NCI-H69 (cell line): ENCODE measurements at regions not wholly inside any gene's neighbourhood (a gene's known extent, or its start where the extent isn't known, plus 50 kb on each side); places are given as distances from the start of the nearest gene placed in this dataset.
A peak's percentile ranks its signal among the peaks of the same experiment; 100 is the strongest.

Experiments
- DNase-seq: peaks from one replicate; lab custom pipeline; 2025; lab: John Stamatoyannopoulos, UW

- DNase-seq: no peak
These were observed 520.4 kb downstream of the TBC1D22A start for GRCh38 chr22:47282851-47283250.

GRCh38 chr22:47282366-47282765 is 519.9 kb downstream of the TBC1D22A start:
- DNase-seq: no peak

- DNase-seq: peak; percentile 36
These were observed 519.0 kb downstream of the TBC1D22A start for GRCh38 chr22:47281126-47282106.

- DNase-seq: no peak
These were observed 517.9 kb downstream of the TBC1D22A start for GRCh38 chr22:47280301-47280700.

GRCh38 chr22:47279746-47280145 is 517.3 kb downstream of the TBC1D22A start:
- DNase-seq: no peak

- no peak for DNase-seq
These were observed 516.9 kb downstream of the TBC1D22A start for GRCh38 chr22:47279337-47279736.

- DNase-seq: no peak
These were observed 516.2 kb downstream of the TBC1D22A start for GRCh38 chr22:47278655-47279054.

GRCh38 chr22:47277531-47277930 is 515.1 kb downstream of the TBC1D22A start:
- no peak for DNase-seq

- DNase-seq: no peak
These were observed 514.5 kb downstream of the TBC1D22A start for GRCh38 chr22:47276991-47277390.

GRCh38 chr22:47276450-47276820 is 514.0 kb downstream of the TBC1D22A start:
- no peak for DNase-seq

- DNase-seq: peak; percentile 23
These were observed 513.4 kb downstream of the TBC1D22A start for GRCh38 chr22:47275605-47276449.

GRCh38 chr22:47274196-47274595 is 511.7 kb downstream of the TBC1D22A start:
- no peak for DNase-seq

GRCh38 chr22:47270463-47271135 is 508.1 kb downstream of the TBC1D22A start:
- DNase-seq: no peak

- DNase-seq: no peak
These were observed 507.2 kb downstream of the TBC1D22A start for GRCh38 chr22:47269516-47270088.

GRCh38 chr22:47267513-47268282 is 505.2 kb downstream of the TBC1D22A start:
- DNase-seq: no peak

GRCh38 chr22:47266329-47266728 is 503.9 kb downstream of the TBC1D22A start:
- no peak for DNase-seq

GRCh38 chr22:47260551-47260950 is 498.1 kb downstream of the TBC1D22A start:
- no peak for DNase-seq

GRCh38 chr22:47259990-47260389 is 497.5 kb downstream of the TBC1D22A start:
- DNase-seq: no peak

- DNase-seq: no peak
These were observed 496.6 kb downstream of the TBC1D22A start for GRCh38 chr22:47259049-47259448.

- no peak for DNase-seq
These were observed 495.5 kb downstream of the TBC1D22A start for GRCh38 chr22:47257976-47258375.

- no peak for DNase-seq
These were observed 495.1 kb downstream of the TBC1D22A start for GRCh38 chr22:47257566-47257965.
